Erythroblast (primary cell): ENCODE measurements at regions not wholly inside any gene's neighbourhood (a gene's known extent, or its start where the extent isn't known, plus 50 kb on each side); places are given as distances from the start of the nearest gene placed in this dataset.

Source experiments
- GATA1 ChIP-seq: IDR thresholded peaks from 2 replicates; pipeline ENCODE4 v1.6.1; 2011; ENCODE audit warnings: low read depth, mild to moderate bottlenecking, control low read depth, low read length, moderate library complexity
- POLR2A ChIP-seq: IDR thresholded peaks from 2 replicates; pipeline ENCODE4 v1.6.1; 2011; ENCODE audit warnings: mild to moderate bottlenecking, low read length

GRCh38 chr3:152175528-152175889, 93.2 kb upstream of the MBNL1 start:
- TF ChIP-seq POLR2A (no peak), GATA1 (no peak)
